ENCODE measurements at regions not wholly inside any gene's neighbourhood (a gene's known extent, or its start where the extent isn't known, plus 50 kb on each side); places are given as distances from the start of the nearest gene placed in this dataset.

DNA sequence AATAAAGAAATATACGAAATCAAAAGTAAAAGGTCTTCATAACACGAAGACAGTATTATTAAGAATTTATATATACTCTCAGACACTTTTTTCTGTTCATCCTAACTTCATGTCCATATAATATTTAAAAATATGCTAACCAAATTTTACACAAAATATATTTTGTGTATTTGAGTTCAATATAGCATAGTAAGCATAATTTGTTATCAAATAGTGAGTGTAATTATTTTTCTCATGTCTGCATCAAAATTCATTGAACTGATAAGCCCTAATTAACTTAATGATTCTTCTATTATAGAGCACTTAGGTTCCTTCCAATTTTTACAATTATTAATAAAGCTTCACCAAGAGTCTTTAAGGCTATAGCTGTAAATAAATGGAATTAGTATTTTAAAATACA, 99.7 kb upstream of the SYT1 start:
- ATAC-seq, result no peak
- DNase-seq (ENCODE audit: low spot score), result no peak

- ATAC-seq, result peak; percentile 96
Measured at GRCh38 chr12:78767264-78767981, 97.2 kb upstream of the SYT1 start.

GRCh38 chr12:78778339-78778738, 86.2 kb upstream of the SYT1 start:
- DNase-seq (ENCODE audit: low spot score) (no peak), ATAC-seq (no peak)

More at GRCh38 chr12:78767264-78767981, 97.2 kb upstream of the SYT1 start:
- peak; percentile 53 for DNase-seq (ENCODE audit: low spot score)

GRCh38 chr12:78787576-78787975, 77.0 kb upstream of the SYT1 start:
- DNase-seq (ENCODE audit: low spot score) (no peak), ATAC-seq (no peak)

DNA sequence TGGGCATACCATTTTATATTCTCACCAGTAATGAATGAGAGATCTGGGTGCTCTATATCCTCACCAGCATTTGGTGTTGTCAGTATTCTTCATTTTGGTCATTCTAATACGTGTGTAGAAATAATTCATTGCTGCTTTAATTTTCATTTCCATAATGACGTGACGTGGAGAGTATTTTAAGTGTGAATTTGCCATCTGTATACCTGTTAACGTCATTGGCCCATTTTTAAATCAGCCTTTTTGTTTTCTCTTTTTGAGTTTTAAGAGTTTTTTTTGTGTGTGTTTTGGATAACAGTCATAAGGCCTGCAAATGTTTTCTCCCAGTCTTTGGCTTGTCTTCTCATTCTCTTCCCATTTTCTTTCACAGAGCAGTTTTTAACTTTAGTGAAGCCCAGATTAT, 74.4 kb upstream of the SYT1 start:
- DNase-seq (ENCODE audit: low spot score) (no peak), ATAC-seq (no peak)

- DNase-seq (ENCODE audit: low spot score), result no peak
- ATAC-seq, result no peak
Measured at GRCh38 chr12:78792052-78792698, 72.4 kb upstream of the SYT1 start.

GRCh38 chr12:78793491-78793890, 71.1 kb upstream of the SYT1 start:
- DNase-seq (ENCODE audit: low spot score) (no peak), ATAC-seq (no peak)

- DNase-seq (ENCODE audit: low spot score), result no peak
- ATAC-seq, result no peak
Measured at GRCh38 chr12:78793982-78794381, 70.6 kb upstream of the SYT1 start.

DNA sequence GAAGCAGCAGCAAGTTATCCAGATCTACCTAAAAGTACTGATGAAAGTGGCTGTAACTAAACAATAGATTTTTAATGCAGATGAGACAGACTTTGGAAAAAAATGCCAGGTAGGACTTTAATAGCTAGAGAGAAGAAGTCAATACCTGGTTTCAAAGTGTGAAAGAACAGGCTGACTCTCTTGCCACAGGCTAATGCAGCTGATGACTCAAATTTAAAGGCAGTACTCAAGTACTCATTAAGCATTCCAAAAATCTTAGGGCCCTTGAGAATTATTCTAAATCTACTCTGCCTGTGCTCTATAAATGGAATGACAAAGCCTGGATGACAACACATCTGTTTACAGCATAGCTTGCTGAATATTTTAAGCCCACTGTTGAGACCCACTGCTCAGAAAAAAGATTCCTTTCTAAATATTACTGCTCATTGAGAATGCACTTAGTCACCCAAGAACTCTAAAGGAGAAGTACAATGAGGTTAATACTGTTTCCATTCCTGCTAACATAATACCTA, 68.6 kb upstream of the SYT1 start:
- DNase-seq (ENCODE audit: low spot score), result no peak
- no peak for ATAC-seq

DNA sequence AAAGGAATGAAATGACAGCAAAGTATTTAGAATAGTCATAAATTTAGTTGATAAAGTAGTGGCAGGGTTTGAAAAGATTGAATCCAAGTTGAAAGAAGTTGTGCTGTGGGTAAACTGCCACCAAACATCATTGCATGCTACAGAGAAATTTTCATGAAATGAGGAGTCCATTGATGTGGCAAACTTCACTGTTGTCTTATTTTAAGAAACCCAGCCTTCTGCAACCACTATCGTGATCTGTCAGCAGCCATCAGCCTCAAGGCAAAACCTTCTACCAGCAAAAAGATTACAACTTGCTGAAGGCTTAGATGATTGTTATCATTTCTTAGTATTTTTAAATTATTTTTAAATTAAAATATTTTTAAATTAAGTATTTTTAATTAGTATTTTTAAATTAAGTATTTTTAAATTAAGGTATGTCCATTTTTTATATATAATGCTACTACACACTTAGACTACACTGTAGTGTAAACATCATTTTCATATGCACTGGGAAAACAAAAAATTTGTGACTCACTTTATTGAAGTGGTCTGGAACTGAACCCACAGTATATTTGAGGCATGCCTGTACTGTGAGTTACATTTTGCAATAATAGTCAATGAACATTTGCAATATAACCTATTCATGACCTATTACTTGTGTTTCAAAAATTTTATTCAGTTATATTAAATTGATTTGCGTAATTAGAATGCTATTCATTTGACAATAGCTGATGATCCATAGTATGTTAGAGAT, 67.2 kb upstream of the SYT1 start:
- DNase-seq (ENCODE audit: low spot score) (no peak), ATAC-seq (no peak)

DNA sequence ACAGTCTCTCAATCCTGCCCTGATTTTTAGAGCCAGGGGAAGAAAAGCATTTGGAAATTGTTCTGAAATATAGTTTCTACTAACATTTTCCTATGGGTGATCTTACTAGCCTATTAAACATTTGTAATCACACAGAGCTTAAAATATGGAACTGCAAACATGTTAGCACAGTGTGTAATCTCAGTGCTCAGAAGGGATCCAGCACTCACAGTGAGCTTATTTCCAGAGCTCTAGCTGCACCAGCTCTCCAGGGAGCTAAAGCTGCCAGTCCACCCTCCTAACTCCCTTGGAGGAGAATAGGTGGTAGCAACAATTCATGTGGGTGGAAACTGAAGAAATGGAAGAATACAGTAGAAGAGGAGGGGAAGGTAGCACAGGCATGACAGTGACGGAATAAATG, 64.9 kb upstream of the SYT1 start:
- DNase-seq (ENCODE audit: low spot score) (no peak), ATAC-seq (no peak)

GRCh38 chr12:78802593-78802992, 62.0 kb upstream of the SYT1 start:
- DNase-seq (ENCODE audit: low spot score) (no peak), ATAC-seq (no peak)

GRCh38 chr12:78804262-78804661, 60.3 kb upstream of the SYT1 start:
- no peak for DNase-seq (ENCODE audit: low spot score)
- no peak for ATAC-seq

Measured in left lobe of liver (tissue), 2 donors.